NCI-H128 (cell line): ENCODE measurements at regions not wholly inside any gene's neighbourhood (a gene's known extent, or its start where the extent isn't known, plus 50 kb on each side); places are given as distances from the start of the nearest gene placed in this dataset.
"Not testable (repeated sequence)": the region's sequence is repeated elsewhere in the genome, so short reads cannot be mapped to it uniquely, and the experiment has no call there.

Experiments
- DNase-seq: peaks from one replicate; lab custom pipeline; 2025; ENCODE audit not compliant: unreplicated experiment; lab: John Stamatoyannopoulos, UW

DNA sequence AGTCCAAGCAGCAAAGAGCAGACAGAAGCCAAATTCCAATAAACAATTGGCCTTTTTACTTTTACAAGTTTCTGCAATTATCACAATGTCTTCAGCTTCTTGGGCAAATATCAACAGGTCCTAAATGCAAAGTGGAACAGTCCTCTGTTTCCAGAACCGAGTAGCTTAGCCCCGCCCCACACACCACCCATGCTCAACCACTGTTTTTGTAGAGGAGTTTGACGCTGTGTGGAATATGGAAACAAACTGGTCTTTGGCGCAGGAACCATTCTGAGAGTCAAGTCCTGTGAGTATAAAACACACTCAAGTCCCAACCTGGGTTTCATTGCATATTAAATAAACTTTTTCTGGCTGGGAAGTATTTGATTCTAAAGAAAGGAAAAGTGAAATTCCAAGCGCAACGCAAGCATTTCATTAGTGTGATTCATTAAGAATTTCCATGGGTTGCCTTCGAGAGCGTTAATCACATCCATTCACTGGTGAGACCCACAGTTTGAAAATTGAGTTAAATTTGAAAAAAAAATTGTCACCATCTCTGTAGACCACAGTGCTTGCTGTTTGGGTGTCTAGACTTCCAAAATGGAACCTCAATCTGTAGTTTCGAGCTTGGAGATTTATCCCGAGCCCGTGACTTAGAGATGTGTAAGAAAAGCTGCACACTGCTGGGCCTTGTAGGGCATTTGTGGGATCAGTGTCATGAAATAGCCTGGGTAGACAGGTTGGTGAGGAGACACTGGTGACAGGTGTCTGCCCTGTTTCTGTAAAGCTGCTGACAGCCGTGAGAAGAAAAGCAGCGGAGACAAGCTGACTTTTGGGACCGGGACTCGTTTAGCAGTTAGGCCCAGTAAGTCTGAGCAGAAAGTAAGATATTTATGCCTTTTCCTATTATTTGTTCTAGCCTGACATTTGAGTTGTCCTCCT is 96.1 kb downstream of the DAD1 start:
- no peak for DNase-seq

DNA sequence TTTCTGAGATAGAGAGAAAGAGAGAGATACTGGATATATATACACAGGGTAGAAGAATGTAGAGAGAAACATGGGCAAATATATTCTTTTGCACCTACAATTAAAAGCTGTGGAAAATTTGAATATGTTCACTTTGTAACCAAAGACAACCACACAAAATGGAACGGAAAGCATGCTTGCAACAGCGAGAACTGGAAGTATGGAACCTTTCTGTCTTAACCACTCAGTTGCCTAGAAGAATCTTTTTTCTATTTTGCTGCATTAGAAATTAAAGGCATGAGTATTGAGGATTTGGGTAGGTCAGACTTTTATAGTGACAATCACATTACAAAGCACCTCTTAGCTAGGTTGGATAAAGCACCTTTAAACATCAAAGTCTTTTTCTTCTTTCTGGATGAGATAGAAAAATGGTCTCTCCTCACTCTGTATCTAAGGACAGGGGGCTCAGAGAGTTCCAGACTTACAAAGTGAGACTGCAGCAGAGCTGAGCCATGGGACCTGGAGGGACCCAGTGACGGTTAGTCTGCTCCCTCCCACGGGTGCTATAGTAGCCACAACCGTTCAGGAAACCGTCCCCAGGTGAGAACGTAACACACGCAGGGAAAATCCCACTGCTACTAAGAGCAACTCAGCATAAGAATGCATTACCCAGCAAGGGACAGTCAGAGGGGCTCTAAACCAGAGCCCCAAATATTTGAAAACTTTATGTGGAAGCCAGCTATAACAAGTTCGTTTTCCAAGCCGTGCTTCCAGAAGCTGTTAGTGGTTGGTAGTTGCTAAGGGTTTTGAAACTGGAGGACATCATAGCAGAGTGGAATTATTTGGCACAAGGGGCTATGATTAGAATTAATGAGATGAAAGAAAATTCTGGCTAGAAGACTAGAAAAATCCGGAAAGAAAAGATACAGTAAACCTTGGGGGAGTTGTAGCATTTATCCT is 97.1 kb downstream of the DAD1 start:
- no peak for DNase-seq

DNA sequence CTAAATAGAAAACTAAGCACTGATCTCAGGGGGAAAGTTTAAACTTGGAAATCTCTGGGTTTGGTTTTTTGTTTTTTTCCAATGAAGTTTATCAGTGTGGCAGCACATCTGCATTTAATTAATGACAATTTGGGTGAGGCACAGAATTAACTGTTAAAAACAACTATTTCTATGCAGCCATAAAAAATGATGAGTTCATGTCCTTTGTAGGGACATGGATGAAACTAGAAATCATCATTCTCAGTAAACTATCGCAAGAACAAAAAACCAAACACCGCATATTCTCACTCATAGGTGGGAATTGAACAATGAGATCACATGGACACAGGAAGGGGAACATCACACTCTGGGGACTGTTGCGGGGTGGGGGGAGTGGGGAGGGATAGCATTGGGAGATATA is 98.0 kb downstream of the DAD1 start:
- not testable (repeated sequence) for DNase-seq

DNA sequence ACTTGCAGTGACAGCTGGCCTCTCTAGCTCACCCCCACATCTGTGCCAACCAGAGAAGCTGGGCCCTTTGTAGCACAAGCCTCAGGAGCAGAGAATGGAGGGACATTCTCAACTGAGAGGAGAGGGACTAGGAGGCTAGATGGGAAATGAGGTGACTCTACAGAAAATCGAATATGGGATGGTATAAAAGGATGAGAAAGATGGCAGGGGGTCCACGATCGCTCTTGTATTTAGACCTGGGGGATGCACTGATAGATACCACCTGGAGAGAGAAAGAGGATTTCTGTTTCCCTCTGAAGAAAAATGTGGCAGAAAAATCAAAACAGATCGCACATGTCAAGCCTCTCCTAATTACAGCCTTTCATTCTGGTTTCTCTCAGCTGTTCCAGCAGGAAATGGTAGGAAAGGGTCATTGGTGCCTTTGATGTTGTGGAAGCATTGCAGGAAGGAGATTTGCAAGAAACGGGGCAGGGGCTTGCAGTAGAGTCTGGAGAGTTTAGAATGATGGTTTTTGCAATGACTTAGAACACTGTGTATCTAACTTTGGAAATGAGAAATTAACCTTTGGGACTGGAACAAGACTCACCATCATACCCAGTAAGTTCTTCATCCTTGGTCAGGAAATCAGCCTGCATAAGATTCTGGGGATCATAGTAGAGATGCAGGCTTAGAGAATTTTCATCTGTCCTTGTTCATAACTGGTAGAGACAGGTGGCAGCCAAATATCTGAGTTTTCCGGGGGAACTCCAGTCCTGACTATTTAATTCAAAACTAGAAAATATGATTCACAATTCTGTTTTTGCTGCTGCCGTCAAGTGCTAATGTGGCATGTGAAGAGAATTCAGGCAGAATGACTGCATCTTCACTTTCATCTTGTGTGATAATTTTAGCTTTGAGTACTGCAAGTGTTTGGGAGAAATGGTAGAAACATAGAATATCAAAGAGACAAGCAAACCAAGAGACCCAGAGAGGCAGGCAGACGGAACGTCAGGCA is 98.8 kb downstream of the DAD1 start:
- DNase-seq, result no peak

DNA sequence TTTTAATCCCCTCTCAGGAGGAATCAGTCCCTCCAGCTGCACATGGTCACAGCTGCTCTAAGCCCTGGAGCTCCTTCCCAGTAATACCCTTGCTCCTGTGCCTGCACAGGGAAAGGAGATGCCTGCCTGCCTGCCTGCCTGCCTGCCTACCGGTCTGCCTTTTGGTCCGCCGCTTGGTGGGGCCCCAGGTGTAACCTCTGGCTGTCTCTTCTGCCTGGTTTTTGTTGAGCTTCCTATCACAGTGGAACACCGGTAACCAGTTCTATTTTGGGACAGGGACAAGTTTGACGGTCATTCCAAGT is 99.8 kb downstream of the DAD1 start:
- DNase-seq, result no peak

DNA sequence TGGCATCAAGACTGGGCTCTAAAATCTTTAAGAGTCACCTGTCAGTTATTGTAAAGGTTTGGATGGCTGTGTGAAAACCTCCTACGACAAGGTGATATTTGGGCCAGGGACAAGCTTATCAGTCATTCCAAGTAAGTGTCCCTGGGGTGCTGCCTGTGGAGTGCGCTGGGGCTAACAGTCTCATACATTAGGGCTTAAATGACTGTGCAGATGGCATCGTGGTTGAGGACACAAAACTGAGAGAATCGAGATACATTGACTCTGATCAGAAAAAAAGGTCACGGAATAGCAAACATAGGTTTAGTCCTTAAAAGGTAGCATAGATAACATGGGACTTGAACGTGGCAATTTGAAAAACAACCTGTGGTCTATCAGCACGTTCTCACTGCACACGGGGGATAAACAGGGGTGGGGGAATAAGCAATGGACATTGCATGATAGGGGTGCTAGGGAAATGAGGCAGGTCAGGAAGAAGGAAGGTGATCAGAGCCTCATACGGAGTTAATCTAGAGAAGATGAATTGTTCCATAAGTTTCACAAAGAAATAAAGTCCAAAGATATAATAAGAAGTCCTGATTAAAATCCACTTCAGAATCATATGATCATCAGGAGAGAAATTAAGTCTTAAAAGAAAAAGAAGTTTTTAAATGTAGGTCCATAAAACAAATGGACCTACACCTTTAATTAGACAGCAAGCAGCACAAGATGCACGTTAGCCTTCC is 100.3 kb downstream of the DAD1 start:
- no peak for DNase-seq

DNA sequence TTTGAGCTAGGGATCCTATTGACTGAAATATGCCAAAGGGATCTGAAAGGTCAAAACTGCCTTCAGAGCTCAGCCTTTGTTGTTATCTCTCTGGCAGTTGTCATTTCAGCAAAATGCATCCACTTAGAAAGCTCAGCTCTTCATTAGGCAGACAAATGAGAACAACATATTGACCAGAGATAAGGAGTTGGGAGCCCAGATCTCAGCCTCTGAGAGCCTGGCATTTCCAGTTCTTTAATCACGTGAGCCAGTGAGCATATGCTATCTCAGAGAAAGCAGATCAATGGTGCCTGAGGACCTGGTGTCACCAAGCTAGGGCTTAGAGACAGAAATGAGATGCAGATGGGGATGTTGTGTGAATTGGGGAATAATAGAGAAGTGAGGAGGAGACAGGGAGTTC is 101.1 kb downstream of the DAD1 start:
- no peak for DNase-seq

DNA sequence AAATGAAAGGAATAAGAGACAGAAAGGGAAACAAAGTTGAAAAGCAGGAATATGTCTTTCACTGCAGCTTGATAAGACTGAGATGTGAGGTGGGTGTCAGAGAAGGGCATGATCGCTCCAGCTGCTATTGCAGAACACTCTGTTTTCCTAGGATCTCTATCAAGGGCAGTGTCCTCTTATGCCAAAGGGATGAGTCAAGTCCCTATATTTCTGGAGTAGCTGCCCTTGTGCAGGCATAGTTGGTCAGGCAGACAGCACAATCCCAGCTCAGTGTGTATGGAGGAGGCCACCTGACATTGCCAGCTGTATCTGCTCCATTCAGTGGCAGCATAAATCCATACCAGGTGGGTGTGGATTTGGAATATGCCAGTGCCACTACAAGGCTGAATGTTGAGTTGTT is 101.6 kb downstream of the DAD1 start:
- no peak for DNase-seq

DNA sequence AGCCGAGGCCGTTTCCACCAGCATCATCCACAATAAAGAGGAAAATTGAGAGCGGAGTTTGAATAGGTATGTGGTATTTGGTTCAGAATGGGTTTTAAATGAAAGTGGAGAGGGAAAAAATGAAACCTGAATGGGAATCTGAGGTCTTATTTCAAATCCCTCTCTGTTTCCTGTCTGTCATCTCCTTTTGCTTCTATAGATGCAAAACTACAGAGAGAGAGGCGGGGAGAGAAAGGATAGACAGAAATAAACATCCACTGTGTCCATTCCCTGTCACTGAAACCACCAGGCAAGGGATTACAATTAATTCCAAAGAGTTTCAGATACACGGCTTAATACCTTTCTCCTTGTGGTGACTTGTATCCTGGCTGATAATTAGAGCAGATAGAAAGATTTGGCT is 102.3 kb downstream of the DAD1 start:
- no peak for DNase-seq

DNA sequence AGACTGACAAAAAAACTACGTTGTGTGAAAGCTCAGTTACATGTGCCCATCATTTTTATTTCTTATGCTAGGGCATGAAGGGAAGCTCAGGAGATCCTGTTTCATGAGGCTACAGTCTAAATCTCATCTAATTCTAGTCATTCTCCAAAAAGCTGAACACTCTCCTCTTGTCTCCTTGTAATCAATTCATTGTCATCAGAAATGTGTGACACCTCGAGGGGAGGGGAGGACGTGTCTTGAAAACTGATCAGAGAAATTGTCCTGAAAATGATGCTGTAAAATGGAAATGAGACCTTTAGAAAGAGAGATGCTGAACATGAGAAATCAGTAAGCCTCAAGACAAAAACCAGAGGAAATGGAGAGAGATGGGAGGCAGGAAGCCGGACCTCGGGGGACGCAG is 103.4 kb downstream of the DAD1 start:
- DNase-seq, result no peak

DNA sequence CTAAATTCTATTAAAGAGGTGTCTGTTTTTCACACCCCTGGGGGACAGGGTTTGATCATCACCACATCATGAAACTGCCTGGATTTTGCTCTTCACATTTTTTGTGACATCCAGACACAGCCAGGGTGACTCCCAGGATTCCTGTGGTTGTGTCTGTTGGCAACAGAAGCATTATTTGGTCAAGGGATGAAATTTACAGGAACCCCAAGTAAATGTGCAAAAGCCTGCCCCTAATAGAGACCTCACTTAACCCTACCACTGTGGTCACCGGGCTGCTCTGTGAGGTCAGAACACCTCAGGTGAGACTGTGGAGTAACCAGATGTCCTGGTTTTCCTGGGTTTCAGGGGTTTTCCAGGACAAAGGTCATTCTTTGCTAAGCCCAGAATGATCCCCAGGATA is 103.8 kb downstream of the DAD1 start:
- DNase-seq, result no peak

DNA sequence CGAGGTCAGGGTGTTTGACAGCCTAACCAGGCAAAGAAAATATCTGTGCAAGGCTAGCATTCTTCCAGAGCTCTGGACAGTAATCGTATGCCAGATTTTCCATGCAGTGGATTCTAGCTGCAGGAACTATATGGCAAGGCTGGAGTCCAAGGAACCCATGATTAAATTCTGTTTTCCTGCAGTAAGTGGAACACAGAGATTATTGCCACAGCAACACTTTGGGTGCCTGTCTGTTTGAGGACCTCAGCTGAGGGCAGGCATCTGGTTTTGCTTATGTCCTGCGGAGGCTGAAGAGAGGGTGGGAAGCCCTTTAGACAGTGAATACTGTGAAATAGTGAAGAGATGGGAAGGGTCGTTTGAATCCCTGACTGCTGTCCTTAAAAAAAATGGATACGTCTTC is 104.4 kb downstream of the DAD1 start:
- DNase-seq, result no peak

DNA sequence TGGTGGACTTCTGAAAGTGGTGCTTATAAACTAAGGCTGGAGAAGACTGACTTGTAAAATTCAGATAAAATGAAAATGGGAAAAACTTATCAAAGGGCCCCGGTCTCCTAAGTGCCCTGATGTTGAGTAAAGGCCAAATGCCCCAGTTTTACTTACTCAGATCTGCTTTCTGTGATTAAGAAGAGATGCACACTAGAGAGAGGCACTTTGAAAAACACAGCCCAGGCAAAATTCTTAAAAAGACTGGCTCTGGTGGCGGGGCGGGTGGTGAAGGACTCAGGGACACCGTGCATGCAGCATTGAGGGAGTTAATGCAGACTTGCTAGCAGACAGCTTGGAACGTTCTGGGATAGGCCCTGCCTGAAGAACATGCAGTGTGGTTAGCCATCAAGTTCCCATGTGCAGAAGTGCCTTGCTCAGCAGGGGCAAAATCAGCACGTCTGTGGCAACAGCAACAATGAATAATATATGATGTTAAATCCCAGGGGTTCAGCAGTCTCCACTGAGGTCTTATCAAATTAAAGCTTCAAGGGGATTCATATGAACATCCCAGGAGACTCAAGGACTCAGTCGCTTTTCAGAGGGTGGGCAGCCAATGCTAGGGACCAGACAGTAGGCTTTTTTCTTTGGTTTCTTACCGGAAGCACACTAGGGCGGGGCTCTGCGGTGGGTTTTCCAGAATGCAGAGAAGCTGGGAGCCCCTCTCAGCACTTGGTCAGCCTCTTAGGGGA is 105.0 kb downstream of the DAD1 start:
- DNase-seq, result no peak

DNA sequence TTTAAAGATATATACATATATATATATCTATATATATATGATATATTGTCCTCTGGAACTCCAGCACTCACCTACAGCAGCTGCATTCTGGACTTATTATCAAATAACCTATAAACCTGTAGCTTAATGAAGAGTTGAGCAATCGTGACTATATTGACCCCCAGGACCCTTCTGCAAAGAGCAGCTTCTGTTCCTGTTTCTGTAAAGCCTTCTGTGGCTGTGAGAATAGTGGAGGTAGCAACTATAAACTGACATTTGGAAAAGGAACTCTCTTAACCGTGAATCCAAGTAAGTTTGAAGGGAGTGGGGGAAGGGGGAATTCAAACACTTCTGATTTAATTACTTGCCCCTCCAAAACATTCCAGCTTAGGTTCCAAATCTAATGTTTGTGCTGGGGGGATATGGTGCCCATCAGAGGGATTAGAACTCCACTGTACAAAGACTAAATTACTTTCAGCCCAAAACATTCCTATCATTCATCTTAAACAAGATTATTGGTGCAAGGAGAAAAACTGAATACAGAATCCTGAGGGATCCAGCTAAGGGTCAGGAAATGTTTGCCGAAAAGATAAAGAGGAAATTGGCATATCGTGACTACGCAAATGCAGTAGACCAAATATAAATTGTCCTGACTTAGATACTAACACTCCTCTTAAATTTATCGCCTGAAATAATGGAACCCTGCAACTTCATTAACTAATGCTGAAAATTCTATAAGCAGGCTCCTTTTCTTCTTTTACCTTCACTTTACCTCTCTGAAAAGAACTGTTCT is 106.1 kb downstream of the DAD1 start:
- DNase-seq, result no peak

DNA sequence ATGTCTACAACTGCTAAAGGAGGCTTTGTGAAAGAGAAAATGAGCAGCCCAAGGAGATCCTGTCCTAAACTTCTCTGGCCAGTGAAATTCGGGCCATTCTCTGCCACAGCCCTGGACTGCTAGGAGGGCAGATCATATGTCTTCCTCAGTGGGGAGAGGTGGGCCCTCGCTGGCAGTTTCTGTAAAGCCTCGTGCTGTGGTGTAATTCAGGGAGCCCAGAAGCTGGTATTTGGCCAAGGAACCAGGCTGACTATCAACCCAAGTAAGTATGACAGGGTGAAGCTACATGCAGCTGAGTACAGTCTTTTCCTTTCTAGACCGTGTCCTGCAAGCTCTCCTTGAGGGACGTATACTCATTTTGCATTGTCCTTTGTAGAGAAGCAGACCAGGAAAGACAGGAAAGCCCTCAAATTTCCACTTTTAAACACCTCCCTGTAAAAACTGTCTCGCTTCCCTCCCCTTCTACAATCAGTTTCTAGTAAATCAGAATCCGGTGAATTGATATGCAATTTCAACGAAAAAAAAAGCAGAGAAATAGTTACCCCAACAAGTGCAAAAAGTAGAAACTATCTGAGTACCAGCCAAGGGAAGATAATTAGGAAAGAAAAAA is 106.8 kb downstream of the DAD1 start:
- no peak for DNase-seq

DNA sequence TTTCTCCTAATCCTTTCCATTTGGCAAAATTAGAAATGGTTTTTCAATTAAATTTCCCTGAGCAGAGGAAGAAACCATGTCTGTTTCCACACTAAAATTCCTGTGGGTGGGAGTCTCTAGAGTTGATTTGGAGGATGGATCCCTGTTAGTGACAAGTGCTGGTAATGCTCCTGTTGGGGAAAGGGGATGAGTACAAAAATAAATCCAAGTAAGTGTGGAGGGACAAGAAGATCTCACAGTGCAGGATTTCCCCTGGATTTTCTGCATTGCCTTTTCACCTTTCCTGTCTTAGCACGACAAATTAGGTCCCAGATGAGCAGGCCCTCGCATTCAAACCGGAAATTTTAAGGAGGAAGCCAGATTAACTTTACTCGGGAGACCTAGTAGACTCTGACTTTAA is 107.5 kb downstream of the DAD1 start:
- no peak for DNase-seq

DNA sequence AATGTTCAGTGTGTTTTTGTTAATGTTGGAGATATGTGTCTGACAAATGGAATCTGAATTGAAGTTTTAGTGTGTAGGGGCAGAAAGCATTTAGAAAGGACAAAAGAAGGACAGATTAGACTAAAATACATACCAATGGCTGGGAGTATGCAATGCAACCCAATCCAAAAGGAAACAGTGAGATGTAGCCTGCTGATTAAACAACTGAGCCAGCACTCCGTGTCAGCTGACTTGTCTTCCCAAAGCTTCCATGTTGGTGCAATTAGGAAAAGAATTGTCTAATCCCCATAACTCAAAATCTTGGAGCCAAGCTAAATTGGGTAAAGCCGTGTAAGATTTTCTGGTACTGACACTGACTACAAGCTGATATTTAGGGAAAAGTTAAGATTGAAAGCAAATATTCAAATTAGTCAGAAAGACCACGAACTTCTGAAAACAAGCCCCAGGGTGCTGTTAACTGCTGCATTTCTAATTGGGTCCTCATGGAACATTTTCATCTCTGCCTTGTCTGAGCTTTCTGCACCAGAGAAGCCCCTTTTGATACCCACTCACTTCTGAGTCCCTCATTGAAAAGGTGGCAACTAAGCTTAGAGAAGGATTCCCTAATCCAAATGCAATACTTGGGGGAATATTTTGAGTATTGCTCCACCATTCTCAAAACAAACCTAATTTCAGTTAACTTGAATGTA is 109.1 kb downstream of the DAD1 start:
- DNase-seq, result no peak

DNA sequence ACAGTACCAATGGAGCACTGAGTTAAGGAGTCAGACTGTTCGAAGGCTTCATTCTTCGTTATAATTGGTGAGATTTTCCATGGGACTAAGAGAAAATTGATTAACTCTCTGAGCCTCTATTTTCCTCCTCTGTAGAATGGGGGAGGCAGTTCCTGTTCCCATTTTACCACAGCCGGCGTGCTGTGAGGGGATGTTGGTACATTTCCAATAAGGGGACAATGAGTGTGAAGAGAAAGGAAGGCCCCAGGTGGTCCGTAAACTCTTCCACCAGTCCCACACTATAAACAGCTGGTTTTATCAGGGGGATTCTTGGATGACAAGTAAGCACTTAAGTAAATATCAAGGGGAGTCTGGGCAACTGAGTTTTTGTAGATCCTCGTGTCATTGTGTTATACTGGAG is 109.9 kb downstream of the DAD1 start:
- DNase-seq, result no peak
